ENCODE measurements at regions not wholly inside any gene's neighbourhood (a gene's known extent, or its start where the extent isn't known, plus 50 kb on each side); places are given as distances from the start of the nearest gene placed in this dataset.

GRCh38 chr5:122221857-122222256 lies 90.2 kb upstream of the SNCAIP start:
- Histone ChIP-seq H4K8ac (ENCODE audit: low read depth in 2 of 2, low read length in 2 of 2) (no peak overlapping the region), H2AK9ac (replicated peaks; ENCODE audit: low read depth, low read length, poor library complexity) (no peak overlapping the region), H2BK20ac (ENCODE audit: low read depth, low read length) (no peak overlapping the region), H2BK15ac (ENCODE audit: low read depth, low read length) (no peak overlapping the region), H3K4me1 (ENCODE audit: control insufficient read depth, insufficient read depth, low read length) (no peaks in the 10 kb centered on the region), H3K27me3 (ENCODE audit: control insufficient read depth, insufficient read depth, low read length) (no peaks in the 10 kb centered on the region), H3K4me3 (ENCODE audit: insufficient read depth, low read depth, low read length) (no peak overlapping the region), H2BK5ac (ENCODE audit: low read depth, low read length, poor library complexity, severe bottlenecking) (no peak overlapping the region), H3K56ac (ENCODE audit: extremely low read depth, insufficient read depth, low read length) (no peak overlapping the region), H3K4me2 (ENCODE audit: low read depth, low read length) (no peak overlapping the region), H2AK5ac (ENCODE audit: low read depth, low read length) (no peak overlapping the region), H4K91ac (ENCODE audit: insufficient read depth, low read depth, low read length) (no peak overlapping the region), H3K18ac (ENCODE audit: low read depth, low read length) (no peak overlapping the region), H3K14ac (replicated peaks; ENCODE audit: low read depth, low read length) (no peak overlapping the region; the same call in 1 of the 2 replicates), H2BK120ac (ENCODE audit: low read depth, low read length) (no peak overlapping the region), H3K23ac (ENCODE audit: low read depth, low read length) (no peak overlapping the region), H2AFZ (replicated peaks; ENCODE audit: low read length, poor library complexity) (peak overlapping the region; percentile 33), H3K9me3 (ENCODE audit: control insufficient read depth, insufficient read depth, low read length) (no peaks in the 10 kb centered on the region), H3K36me3 (ENCODE audit: control insufficient read depth, insufficient read depth, low read length) (no peaks in the 10 kb centered on the region), H3K4ac (ENCODE audit: low read depth, low read length) (no peak overlapping the region), H3K79me1 (ENCODE audit: low read depth in 1 of 2, low read length in 2 of 2) (no peaks in the 10 kb centered on the region), H3K9me1 (ENCODE audit: insufficient read depth, low read length) (no peaks in the 10 kb centered on the region), H4K20me1 (ENCODE audit: insufficient read depth, low read length) (no peaks in the 10 kb centered on the region), H4K5ac (ENCODE audit: low read depth, low read length) (no peak overlapping the region), H3K9ac (ENCODE audit: low read depth, low read length) (no peak overlapping the region), H3K27ac (ENCODE audit: insufficient read depth, low read length) (no peak overlapping the region)
- dilution Hi-C loops (cut with HindIII; ENCODE audit: low sequenced_read_pairs, unreplicated experiment) = no loop called here
- ATAC-seq (ENCODE audit: low read depth) (no peak), DNase-seq (no peak)
- ChIA-PET CTCF (interaction anchor here (0.8 to 1.0 kb wide), 2 partner anchors 12 to 35 kb away, joined by 3 read pairs; no protein-coding TSS in a partner anchor), POLR2A (ENCODE audit: unreplicated experiment) (no interaction called here)
- no peak for TF ChIP-seq POLR2A (IDR thresholded peaks at IDR 0.05; ENCODE audit: low read depth, low read length)
- TF ChIP-seq BHLHE40 (IDR thresholded peaks at IDR 0.05; ENCODE audit: low read depth, low read length) = no peak
- TF ChIP-seq RFX5 (IDR thresholded peaks at IDR 0.05; ENCODE audit: low read depth, low read length) = no peak
- no peak for TF ChIP-seq CEBPB (IDR thresholded peaks at IDR 0.05; ENCODE audit: low read depth, low read length)
- TF ChIP-seq CTCF (conservative IDR thresholded peaks at IDR 0.05; ENCODE audit: low read depth, low read length) = no peak
- TF ChIP-seq RAD21 (IDR thresholded peaks at IDR 0.05; ENCODE audit: low read length) = no peak
- no peak for TF ChIP-seq ELK1 (IDR thresholded peaks at IDR 0.05; ENCODE audit: borderline replicate concordance, low read depth, low read length)
- no peak for TF ChIP-seq MAZ (IDR thresholded peaks at IDR 0.05; ENCODE audit: borderline replicate concordance, low read depth, low read length)
- no TSS peak for BruUV-seq (replicated peaks)
- in situ Hi-C loops (cut with MboI; ENCODE audit: low sequenced_read_pairs) = no loop called here
- intact Hi-C loops (cut with micrococcal nuclease) = no loop called here
- 86% methylated on average over 2 of the region's 5 CpGs; no CpG with 5 or more reads in 1 of the 2 experiments for WGBS, 2 experiments (ENCODE audit: extremely low coverage in 2 of 2, insufficient read length in 1 of 2)

Data from IMR-90 (cell line).